H1 (cell line): ENCODE measurements at regions not wholly inside any gene's neighbourhood (a gene's known extent, or its start where the extent isn't known, plus 50 kb on each side); places are given as distances from the start of the nearest gene placed in this dataset.
A peak's percentile ranks its signal among the peaks of the same experiment; 100 is the strongest.

Experiments used
- CTCF ChIP-seq, 3 experiments: IDR thresholded peaks; 1 replicate in 2 of 3; 2 replicates in 1 of 3; pipeline versions ENCODE4 v1.5.1 to v1.6.1; 2011; ENCODE audit warnings: low read length in 3 of 3, mild to moderate bottlenecking in 3 of 3, inconsistent platforms in 2 of 3, low read depth in 1 of 3, moderate library complexity in 1 of 3; ENCODE audit not compliant: insufficient read depth in 1 of 3; ENCODE audit errors: control extremely low read depth in 1 of 3
- RXRA ChIP-seq: IDR thresholded peaks from 2 replicates; pipeline ENCODE4 v1.6.1; 2011; ENCODE audit warnings: low read depth, mild to moderate bottlenecking, low read length, moderate library complexity; ENCODE audit not compliant: insufficient read depth
- SP2 ChIP-seq: IDR thresholded peaks from 2 replicates; pipeline ENCODE4 v1.6.1; 2012; ENCODE audit warnings: mild to moderate bottlenecking, low read length, inconsistent platforms

- no peak for TF ChIP-seq SP2
- TF ChIP-seq CTCF (IDR thresholded peaks at IDR 0.05; ENCODE audit: control extremely low read depth in 1 of 3, insufficient read depth in 1 of 3, low read depth in 1 of 3, low read length in 3 of 3) = peak in 2 of 3 experiments; percentile 38 to 47; a peak in 3 of 4 replicates
- TF ChIP-seq RXRA = no peak
These were observed 103.6 kb upstream of the ADGRG2 start for GRCh38 chrX:19225909-19226308.
